ENCODE measurements at regions not wholly inside any gene's neighbourhood (a gene's known extent, or its start where the extent isn't known, plus 50 kb on each side); places are given as distances from the start of the nearest gene placed in this dataset.
"Not testable (repeated sequence)": the region's sequence is repeated elsewhere in the genome, so short reads cannot be mapped to it uniquely, and the experiment has no call there.

DNA sequence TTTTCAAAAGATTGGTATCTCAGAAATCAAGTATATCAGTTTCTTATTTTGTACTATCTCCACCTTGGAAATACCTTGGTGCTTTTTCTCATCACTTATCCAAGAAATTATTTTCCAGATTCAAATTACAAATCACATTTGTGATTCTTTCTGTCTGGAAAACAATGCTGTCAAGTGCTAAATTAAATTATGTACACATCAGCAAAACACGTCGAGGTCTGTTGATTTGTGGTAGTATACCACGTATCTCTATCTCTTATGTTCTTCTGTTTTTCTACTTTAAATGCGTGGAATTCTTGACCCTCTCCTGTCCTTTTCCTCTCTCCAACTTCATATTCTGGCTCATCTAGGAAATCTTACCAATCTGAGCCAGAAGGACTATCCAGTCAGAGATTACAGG is 214.5 kb downstream of the PTN start:
- H3K27me3 ChIP-seq (ENCODE audit: insufficient read depth, low read length, poor library complexity, severe bottlenecking): no peaks in the 10 kb centered on the region
- H3K36me3 Mint-ChIP-seq: no peaks in the 10 kb centered on the region
- H3K36me3 ChIP-seq (ENCODE audit: insufficient read depth, low read length): no peaks in the 10 kb centered on the region
- no peak overlapping the region for H3K27ac ChIP-seq (ENCODE audit: low read depth, low read length)
- peaks cover 5 to 14% (median 8%) of the 10 kb centered on the region in 5 donors for H3K9me3 Mint-ChIP-seq
- H3K27me3 Mint-ChIP-seq: no peaks in the 10 kb centered on the region
- H3K4me3 ChIP-seq (ENCODE audit: low read length): no peak overlapping the region
- H3K4me1 ChIP-seq (ENCODE audit: insufficient read depth, low read length): no peaks in the 10 kb centered on the region
- CTCF ChIA-PET: no interaction called here
- DNase-seq: no peak
- no peaks in the 10 kb centered on the region for H3K4me1 Mint-ChIP-seq
- no peaks in the 10 kb centered on the region for H3K9me3 ChIP-seq (ENCODE audit: low read length)
- H3K4me3 Mint-ChIP-seq: no peak overlapping the region
- no peak overlapping the region for H3K27ac Mint-ChIP-seq
- POLR2A ChIA-PET: no interaction called here

DNA sequence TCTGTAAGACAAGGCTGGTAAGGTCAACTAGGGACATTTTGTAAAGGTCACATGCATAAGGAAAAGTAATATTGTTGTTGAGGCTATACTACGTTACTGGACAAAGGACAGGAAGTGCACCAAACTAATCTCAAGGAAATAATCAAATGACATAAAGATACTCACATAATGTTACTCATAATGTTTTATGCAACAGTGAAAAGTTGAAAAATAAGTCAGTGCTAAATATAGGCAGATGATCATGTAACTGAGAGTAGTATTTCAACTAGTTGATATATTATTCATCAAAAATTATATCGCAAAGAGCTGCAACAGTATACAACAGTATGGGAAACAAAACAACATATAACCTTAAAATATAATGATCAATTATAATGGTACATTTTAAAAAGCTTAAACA is 215.7 kb downstream of the PTN start:
- no peak overlapping the region for H3K27ac ChIP-seq (ENCODE audit: low read depth, low read length)
- Mint-ChIP-seq H3K9me3 (peaks cover 3 to 14% (median 8%) of the 10 kb centered on the region in 5 donors), H3K27me3 (no peaks in the 10 kb centered on the region), H3K4me3 (no peak overlapping the region), H3K27ac (no peak overlapping the region), H3K4me1 (no peaks in the 10 kb centered on the region), H3K36me3 (no peaks in the 10 kb centered on the region)
- no peaks in the 10 kb centered on the region for H3K36me3 ChIP-seq (ENCODE audit: insufficient read depth, low read length)
- CTCF ChIA-PET: no interaction called here
- no peaks in the 10 kb centered on the region for H3K9me3 ChIP-seq (ENCODE audit: low read length)
- no peak for DNase-seq
- H3K4me1 ChIP-seq (ENCODE audit: insufficient read depth, low read length): no peaks in the 10 kb centered on the region
- no peak overlapping the region for H3K4me3 ChIP-seq (ENCODE audit: low read length)
- H3K27me3 ChIP-seq (ENCODE audit: insufficient read depth, low read length, poor library complexity, severe bottlenecking): no peaks in the 10 kb centered on the region
- POLR2A ChIA-PET: no interaction called here

DNA sequence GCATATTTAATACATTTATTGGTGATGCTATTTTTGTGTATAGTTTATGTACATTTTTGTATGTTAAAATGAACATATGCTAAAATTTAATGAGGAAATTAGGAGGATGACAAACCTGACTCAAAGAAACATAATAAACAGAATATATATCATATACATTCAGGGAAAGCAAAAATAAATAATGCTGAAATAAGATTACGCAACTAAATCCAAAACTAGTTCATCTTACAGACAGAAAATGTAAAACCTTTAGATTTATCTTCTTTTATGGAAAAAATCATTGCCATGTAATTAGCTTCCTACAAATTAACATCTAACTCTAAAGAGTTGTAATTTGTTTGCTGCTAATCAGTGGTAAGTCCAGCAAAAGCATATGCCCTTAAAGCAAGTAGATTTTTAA is 216.5 kb downstream of the PTN start:
- Mint-ChIP-seq H3K27me3 (no peaks in the 10 kb centered on the region), H3K4me3 (no peak overlapping the region), H3K36me3 (no peaks in the 10 kb centered on the region), H3K9me3 (peaks cover 0 to 11% (median 4%) of the 10 kb centered on the region in 5 donors), H3K4me1 (no peaks in the 10 kb centered on the region), H3K27ac (no peak overlapping the region)
- no peaks in the 10 kb centered on the region for H3K9me3 ChIP-seq (ENCODE audit: low read length)
- H3K4me3 ChIP-seq (ENCODE audit: low read length): no peak overlapping the region
- no peaks in the 10 kb centered on the region for H3K27me3 ChIP-seq (ENCODE audit: insufficient read depth, low read length, poor library complexity, severe bottlenecking)
- H3K36me3 ChIP-seq (ENCODE audit: insufficient read depth, low read length): no peaks in the 10 kb centered on the region
- ChIA-PET CTCF (no interaction called here), POLR2A (no interaction called here)
- H3K27ac ChIP-seq (ENCODE audit: low read depth, low read length): no peak overlapping the region
- no peak for DNase-seq
- H3K4me1 ChIP-seq (ENCODE audit: insufficient read depth, low read length): no peaks in the 10 kb centered on the region

DNA sequence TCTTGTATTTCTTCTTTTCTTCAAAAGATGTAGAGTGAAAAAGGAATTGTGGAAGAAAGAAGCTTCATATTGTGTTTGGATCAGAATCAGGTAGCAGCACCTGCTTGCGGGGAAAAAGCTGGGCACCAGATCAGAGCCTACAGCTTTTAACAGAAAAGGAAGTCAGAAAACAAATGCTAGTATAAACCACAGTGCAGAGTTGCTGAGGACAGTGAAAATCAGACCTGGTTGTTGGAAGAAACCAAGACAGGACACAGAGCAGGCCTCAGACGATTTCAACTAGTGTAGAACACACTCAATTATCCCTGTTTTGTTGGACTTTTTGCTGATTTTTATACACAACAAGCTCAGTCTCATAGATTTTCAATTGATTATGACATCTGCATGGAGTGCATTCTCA is 221.4 kb downstream of the PTN start:
- Mint-ChIP-seq H3K4me1 (no peaks in the 10 kb centered on the region), H3K9me3 (peaks cover 0 to 9% (median 6%) of the 10 kb centered on the region in 5 donors), H3K36me3 (no peaks in the 10 kb centered on the region), H3K4me3 (no peak overlapping the region), H3K27me3 (no peaks in the 10 kb centered on the region), H3K27ac (no peak overlapping the region)
- H3K27me3 ChIP-seq (ENCODE audit: insufficient read depth, low read length, poor library complexity, severe bottlenecking): no peaks in the 10 kb centered on the region
- H3K36me3 ChIP-seq (ENCODE audit: insufficient read depth, low read length): no peaks in the 10 kb centered on the region
- ChIA-PET POLR2A (no interaction called here), CTCF (no interaction called here)
- DNase-seq: no peak
- H3K4me3 ChIP-seq (ENCODE audit: low read length): no peak overlapping the region
- no peaks in the 10 kb centered on the region for H3K4me1 ChIP-seq (ENCODE audit: insufficient read depth, low read length)
- no peak overlapping the region for H3K27ac ChIP-seq (ENCODE audit: low read depth, low read length)
- no peaks in the 10 kb centered on the region for H3K9me3 ChIP-seq (ENCODE audit: low read length)

DNA sequence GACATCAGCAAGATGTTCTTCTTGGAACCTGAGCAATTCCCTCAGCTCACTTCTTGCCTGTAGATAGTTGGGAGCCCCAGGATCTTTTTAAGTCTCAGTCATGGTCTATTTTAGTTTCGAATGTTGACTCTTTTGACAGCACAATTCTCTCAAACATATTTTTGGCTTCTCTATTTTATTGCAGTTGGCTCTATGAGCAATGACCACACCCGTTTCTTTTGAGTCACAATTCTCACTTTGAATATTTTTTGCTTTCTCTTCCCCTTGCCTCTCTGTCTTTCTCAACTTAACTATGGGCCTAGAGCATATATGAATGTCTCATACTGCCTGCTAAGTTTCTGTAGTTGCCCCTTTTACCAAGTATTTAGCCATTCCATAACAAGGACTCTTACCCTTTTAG is 222.8 kb downstream of the PTN start:
- H3K4me3 ChIP-seq (ENCODE audit: low read length): no peak overlapping the region
- Mint-ChIP-seq H3K27me3 (no peaks in the 10 kb centered on the region), H3K36me3 (no peaks in the 10 kb centered on the region), H3K27ac (no peak overlapping the region), H3K9me3 (peaks cover 0 to 10% (median 6%) of the 10 kb centered on the region in 5 donors), H3K4me3 (no peak overlapping the region), H3K4me1 (no peaks in the 10 kb centered on the region)
- POLR2A ChIA-PET: no interaction called here
- CTCF ChIA-PET: no interaction called here
- H3K27ac ChIP-seq (ENCODE audit: low read depth, low read length): no peak overlapping the region
- H3K27me3 ChIP-seq (ENCODE audit: insufficient read depth, low read length, poor library complexity, severe bottlenecking): no peaks in the 10 kb centered on the region
- H3K4me1 ChIP-seq (ENCODE audit: insufficient read depth, low read length): no peaks in the 10 kb centered on the region
- no peak for DNase-seq
- H3K36me3 ChIP-seq (ENCODE audit: insufficient read depth, low read length): no peaks in the 10 kb centered on the region
- H3K9me3 ChIP-seq (ENCODE audit: low read length): no peaks in the 10 kb centered on the region

DNA sequence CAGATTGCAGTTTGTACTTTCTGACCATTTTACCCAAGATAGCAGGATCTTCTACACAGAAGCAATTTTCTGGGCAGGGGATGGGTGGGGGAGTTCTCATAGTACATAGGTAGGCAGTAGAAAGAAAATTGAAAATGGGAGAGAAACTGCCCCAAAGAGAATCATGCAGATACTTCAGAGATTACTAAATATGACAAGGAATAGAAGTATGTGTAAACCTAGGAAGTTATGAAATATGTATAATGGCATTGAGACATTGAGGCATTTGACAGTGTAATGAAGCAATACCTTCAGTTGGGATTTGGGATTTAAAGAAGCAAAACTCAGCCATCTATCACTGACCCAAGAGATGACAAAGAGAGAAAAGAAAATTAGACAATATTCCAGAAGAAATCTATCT is 233.0 kb downstream of the PTN start:
- no peaks in the 10 kb centered on the region for H3K4me1 ChIP-seq (ENCODE audit: insufficient read depth, low read length)
- DNase-seq: no peak
- ChIA-PET CTCF (no interaction called here), POLR2A (no interaction called here)
- no peak overlapping the region for H3K27ac ChIP-seq (ENCODE audit: low read depth, low read length)
- H3K4me3 ChIP-seq (ENCODE audit: low read length): no peak overlapping the region
- Mint-ChIP-seq H3K36me3 (peaks cover 0 to 3% (median 0%) of the 10 kb centered on the region in 3 donors), H3K4me3 (no peak overlapping the region), H3K9me3 (peaks cover 4 to 20% (median 10%) of the 10 kb centered on the region in 5 donors), H3K27me3 (no peaks in the 10 kb centered on the region), H3K27ac (no peak overlapping the region), H3K4me1 (no peaks in the 10 kb centered on the region)
- H3K9me3 ChIP-seq (ENCODE audit: low read length): no peaks in the 10 kb centered on the region
- no peaks in the 10 kb centered on the region for H3K36me3 ChIP-seq (ENCODE audit: insufficient read depth, low read length)
- H3K27me3 ChIP-seq (ENCODE audit: insufficient read depth, low read length, poor library complexity, severe bottlenecking): no peaks in the 10 kb centered on the region

DNA sequence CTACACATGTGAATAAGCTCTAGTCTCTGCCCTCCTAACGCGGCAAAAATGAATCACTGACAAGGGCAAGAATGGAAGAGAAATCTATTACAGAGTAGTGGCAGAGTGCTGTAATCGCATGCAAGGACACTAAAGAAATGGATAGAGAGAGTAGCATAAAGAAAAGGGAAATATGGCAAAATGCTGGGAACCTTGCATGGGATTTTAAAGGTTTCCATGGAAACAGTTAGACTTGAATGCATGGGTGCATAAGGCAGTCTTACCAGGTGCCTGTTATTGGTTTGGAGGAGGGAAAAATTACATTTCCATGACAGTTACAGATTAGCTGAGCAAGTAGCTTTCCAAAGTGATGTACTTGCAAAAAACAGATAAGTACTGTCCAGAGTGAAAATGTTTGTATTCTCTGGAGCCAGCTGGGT is 233.4 kb downstream of the PTN start:
- Histone ChIP-seq H3K4me3 (ENCODE audit: low read length) (no peak overlapping the region), H3K9me3 (ENCODE audit: low read length) (no peaks in the 10 kb centered on the region), H3K36me3 (ENCODE audit: insufficient read depth, low read length) (no peaks in the 10 kb centered on the region), H3K27me3 (ENCODE audit: insufficient read depth, low read length, poor library complexity, severe bottlenecking) (no peaks in the 10 kb centered on the region), H3K27ac (ENCODE audit: low read depth, low read length) (no peak overlapping the region), H3K4me1 (ENCODE audit: insufficient read depth, low read length) (no peaks in the 10 kb centered on the region)
- no peaks in the 10 kb centered on the region for H3K27me3 Mint-ChIP-seq
- CTCF ChIA-PET: no interaction called here
- H3K4me1 Mint-ChIP-seq: no peaks in the 10 kb centered on the region
- no peak overlapping the region for H3K4me3 Mint-ChIP-seq
- no peak overlapping the region for H3K27ac Mint-ChIP-seq
- POLR2A ChIA-PET: no interaction called here
- peaks cover 0 to 3% (median 0%) of the 10 kb centered on the region in 3 donors for H3K36me3 Mint-ChIP-seq
- peaks cover 6 to 23% (median 10%) of the 10 kb centered on the region in 5 donors for H3K9me3 Mint-ChIP-seq
- DNase-seq: no peak

DNA sequence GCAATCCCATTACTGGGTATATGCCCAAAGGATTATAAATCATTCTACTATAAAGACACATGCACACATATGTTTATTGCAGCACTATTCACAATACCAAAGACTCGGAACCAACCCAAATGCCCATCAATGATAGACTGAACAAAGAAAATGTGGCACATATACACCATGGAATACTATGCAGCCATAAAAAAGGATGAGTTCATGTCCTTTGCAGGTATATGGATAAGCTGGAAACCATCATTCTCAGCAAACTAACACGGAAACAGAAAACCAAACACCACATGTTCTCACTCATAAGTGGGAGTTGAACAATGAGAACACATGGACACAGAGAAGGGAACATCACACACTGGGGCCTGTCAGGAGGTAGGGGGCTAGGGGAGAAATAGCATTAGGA is 235.7 kb downstream of the PTN start:
- POLR2A ChIA-PET; CTCF ChIA-PET; H3K4me3 ChIP-seq (ENCODE audit: low read length); H3K9me3 ChIP-seq (ENCODE audit: low read length); H3K36me3 Mint-ChIP-seq; H3K4me1 ChIP-seq (ENCODE audit: insufficient read depth, low read length); H3K27ac ChIP-seq (ENCODE audit: low read depth, low read length); H3K27me3 ChIP-seq (ENCODE audit: insufficient read depth, low read length, poor library complexity, severe bottlenecking); H3K36me3 ChIP-seq (ENCODE audit: insufficient read depth, low read length); H3K27ac Mint-ChIP-seq; H3K27me3 Mint-ChIP-seq; DNase-seq; H3K4me3 Mint-ChIP-seq; H3K4me1 Mint-ChIP-seq: not testable (repeated sequence)
- peaks cover 10 to 28% (median 12%) of the 10 kb centered on the region in 5 donors for H3K9me3 Mint-ChIP-seq

DNA sequence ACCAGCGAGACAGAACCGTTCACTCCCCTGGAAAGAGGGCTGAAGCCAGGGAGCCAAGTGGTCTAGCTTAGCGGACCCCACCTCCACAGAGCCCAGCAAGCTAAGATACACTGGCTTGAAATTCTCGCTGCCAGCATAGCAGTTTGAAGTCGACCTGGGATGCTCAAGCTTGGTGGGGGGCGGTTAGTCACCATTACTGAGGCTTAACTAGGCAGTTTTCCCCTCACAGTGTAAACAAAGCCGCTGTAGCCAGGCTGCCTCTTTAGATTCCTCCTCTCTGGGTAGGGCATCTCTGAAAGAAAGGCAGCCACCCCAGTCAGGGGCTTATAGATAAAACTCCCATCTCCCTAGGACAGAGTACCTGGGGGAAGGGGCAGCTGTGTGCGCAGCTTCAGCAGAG is 235.1 kb downstream of the CHRM2 start:
- H3K4me3 ChIP-seq (ENCODE audit: low read length); H3K4me3 Mint-ChIP-seq; H3K36me3 ChIP-seq (ENCODE audit: insufficient read depth, low read length); POLR2A ChIA-PET; CTCF ChIA-PET; DNase-seq; H3K27me3 Mint-ChIP-seq; H3K4me1 Mint-ChIP-seq; H3K27me3 ChIP-seq (ENCODE audit: insufficient read depth, low read length, poor library complexity, severe bottlenecking); H3K36me3 Mint-ChIP-seq; H3K4me1 ChIP-seq (ENCODE audit: insufficient read depth, low read length); H3K9me3 ChIP-seq (ENCODE audit: low read length); H3K27ac Mint-ChIP-seq; H3K27ac ChIP-seq (ENCODE audit: low read depth, low read length): not testable (repeated sequence)
- H3K9me3 Mint-ChIP-seq: peaks cover 7 to 38% (median 14%) of the 10 kb centered on the region in 5 donors

Measured in CD8-positive, alpha-beta memory T cell (primary cell).